Cardiac muscle cell (in vitro differentiated cells and primary cell): ENCODE measurements at regions not wholly inside any gene's neighbourhood (a gene's known extent, or its start where the extent isn't known, plus 50 kb on each side); places are given as distances from the start of the nearest gene placed in this dataset.

ENCODE experiments used
- DNase-seq, 2 donors: peaks; one replicate each; pipeline versions ENCODE4 v3.0.0 to v3.0.0-alpha.2; 2010 to 2017; ENCODE audit warnings: low read depth in 1 of 2, low spot score in 1 of 2
- H3K27ac ChIP-seq: fragments of 200-600 bp; sonication (generic); 2 replicates; pipeline ENCODE4 v1.5.1; 2016
- H3K27me3 ChIP-seq: fragments of 200-600 bp; sonication (generic); 2 replicates; pipeline ENCODE4 v1.6.0; 2016; ENCODE audit warnings: control low read depth
- H3K36me3 ChIP-seq: fragments of 200-600 bp; sonication (generic); 2 replicates; pipeline ENCODE4 v1.5.1; 2016; ENCODE audit warnings: control low read depth
- H3K4me1 ChIP-seq: fragments of 200-600 bp; sonication (generic); 2 replicates; pipeline ENCODE4 v1.8.1; 2017; ENCODE audit warnings: low read depth, mild to moderate bottlenecking, mixed run types
- H3K4me3 ChIP-seq: fragments of 200-600 bp; sonication (generic); 2 replicates; pipeline ENCODE4 v1.5.1; 2016; ENCODE audit warnings: mild to moderate bottlenecking
- H3K9me3 ChIP-seq: fragments of 200-600 bp; sonication (generic); 2 replicates; pipeline ENCODE4 v1.5.1; 2017; ENCODE audit warnings: low read depth, mild to moderate bottlenecking, control low read depth
- TF ChIP-seq, protein P1 (sequence below): IDR thresholded peaks from 2 replicates; pipeline ENCODE4 v1.5.1; 2012; ENCODE audit warnings: low read depth, mild to moderate bottlenecking, low read length

DNA sequence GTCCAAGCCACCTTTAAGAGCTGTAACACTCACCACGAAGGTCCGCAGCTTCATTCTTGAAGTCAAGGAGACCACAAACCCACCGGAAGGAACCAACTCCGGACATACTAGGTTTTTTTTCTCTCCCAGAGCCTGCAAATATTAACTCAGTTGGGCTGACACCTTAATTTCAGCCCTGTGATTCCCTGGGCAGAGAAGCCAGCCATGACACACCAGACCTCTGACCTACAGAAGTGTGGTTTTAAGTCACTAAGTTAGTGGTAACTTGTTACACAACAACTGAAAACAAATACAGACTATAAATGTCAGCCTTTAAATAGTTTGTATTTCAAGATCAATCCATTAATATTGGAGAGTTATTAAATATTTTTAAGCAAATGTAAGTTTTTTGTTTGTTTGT lies 855.1 kb downstream of the TMEM182 start:
- TF ChIP-seq, protein P1, sequence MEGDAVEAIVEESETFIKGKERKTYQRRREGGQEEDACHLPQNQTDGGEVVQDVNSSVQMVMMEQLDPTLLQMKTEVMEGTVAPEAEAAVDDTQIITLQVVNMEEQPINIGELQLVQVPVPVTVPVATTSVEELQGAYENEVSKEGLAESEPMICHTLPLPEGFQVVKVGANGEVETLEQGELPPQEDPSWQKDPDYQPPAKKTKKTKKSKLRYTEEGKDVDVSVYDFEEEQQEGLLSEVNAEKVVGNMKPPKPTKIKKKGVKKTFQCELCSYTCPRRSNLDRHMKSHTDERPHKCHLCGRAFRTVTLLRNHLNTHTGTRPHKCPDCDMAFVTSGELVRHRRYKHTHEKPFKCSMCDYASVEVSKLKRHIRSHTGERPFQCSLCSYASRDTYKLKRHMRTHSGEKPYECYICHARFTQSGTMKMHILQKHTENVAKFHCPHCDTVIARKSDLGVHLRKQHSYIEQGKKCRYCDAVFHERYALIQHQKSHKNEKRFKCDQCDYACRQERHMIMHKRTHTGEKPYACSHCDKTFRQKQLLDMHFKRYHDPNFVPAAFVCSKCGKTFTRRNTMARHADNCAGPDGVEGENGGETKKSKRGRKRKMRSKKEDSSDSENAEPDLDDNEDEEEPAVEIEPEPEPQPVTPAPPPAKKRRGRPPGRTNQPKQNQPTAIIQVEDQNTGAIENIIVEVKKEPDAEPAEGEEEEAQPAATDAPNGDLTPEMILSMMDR, result no peak
- H3K36me3 ChIP-seq, result no peaks in the 10 kb centered on the region
- H3K4me3 ChIP-seq, result no peak overlapping the region
- no peak overlapping the region for H3K27ac ChIP-seq
- DNase-seq, result no peak
- no peaks in the 10 kb centered on the region for H3K9me3 ChIP-seq
- no peaks in the 10 kb centered on the region for H3K4me1 ChIP-seq
- H3K27me3 ChIP-seq, result no peaks in the 10 kb centered on the region

DNA sequence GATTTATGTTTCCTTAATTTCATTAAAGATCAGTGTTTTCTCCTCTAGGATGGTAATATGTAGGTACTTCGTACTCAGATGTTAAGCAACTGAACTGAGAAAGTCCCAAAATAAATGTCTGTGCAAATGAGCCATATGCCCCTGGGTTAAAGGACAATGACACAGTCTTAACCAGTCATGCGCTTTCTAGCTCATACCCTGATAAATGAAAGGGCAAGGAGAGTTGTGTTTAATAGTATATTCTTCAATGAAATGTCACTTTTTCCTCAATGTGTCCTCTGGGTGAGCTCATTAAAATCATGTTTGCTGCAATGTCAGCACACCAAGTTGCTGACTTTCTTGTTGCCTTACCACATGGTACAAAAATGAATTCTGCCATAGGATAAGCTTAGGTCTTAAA lies 856.3 kb downstream of the TMEM182 start:
- no peaks in the 10 kb centered on the region for H3K9me3 ChIP-seq
- H3K27ac ChIP-seq, result no peak overlapping the region
- H3K36me3 ChIP-seq, result no peaks in the 10 kb centered on the region
- no peak overlapping the region for H3K4me3 ChIP-seq
- H3K4me1 ChIP-seq, result no peaks in the 10 kb centered on the region
- H3K27me3 ChIP-seq, result no peaks in the 10 kb centered on the region
- TF ChIP-seq, protein P1, result no peak
- no peak for DNase-seq

DNA sequence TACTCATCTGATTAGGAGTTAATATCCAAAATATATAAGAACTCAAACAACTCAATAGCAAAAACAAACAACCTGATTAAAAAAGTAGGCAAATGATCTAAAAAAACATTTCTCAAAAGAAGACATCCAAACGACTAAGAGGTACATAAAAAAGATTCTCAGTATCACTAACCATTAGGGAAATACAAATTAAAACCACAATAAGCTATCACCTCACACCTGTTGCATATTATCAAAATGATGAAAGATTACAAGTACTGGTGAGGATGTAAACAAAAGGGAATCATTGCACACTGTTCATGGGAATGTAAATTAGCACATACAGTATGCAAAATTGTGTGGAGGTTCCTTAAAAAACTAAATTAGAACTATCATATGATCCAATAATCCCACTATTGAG lies 865.5 kb downstream of the TMEM182 start:
- TF ChIP-seq, protein P1, result no peak
- Histone ChIP-seq H3K36me3 (no peaks in the 10 kb centered on the region), H3K4me3 (no peak overlapping the region), H3K9me3 (no peaks in the 10 kb centered on the region), H3K27ac (no peak overlapping the region), H3K4me1 (no peaks in the 10 kb centered on the region), H3K27me3 (no peaks in the 10 kb centered on the region)
- DNase-seq, result no peak

DNA sequence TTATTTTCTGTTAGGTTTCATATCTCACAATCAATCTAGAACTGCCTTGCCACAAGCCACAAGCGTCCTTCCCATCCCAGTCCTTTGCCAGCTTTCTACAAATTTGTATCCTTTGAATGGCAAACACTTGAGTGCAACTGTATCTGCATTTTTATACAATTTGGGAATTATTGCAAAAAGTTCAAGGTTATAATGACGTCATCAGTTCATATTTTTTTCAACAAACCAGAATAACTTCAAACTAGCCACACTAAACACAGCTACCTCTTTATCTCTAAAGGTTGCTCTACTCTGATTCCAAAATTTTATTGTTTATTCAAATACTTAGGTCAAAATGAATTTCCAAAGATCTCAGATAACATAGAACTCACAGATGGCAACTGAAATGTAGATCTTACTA lies 877.1 kb downstream of the TMEM182 start:
- no peak for DNase-seq
- no peak overlapping the region for H3K27ac ChIP-seq

DNA sequence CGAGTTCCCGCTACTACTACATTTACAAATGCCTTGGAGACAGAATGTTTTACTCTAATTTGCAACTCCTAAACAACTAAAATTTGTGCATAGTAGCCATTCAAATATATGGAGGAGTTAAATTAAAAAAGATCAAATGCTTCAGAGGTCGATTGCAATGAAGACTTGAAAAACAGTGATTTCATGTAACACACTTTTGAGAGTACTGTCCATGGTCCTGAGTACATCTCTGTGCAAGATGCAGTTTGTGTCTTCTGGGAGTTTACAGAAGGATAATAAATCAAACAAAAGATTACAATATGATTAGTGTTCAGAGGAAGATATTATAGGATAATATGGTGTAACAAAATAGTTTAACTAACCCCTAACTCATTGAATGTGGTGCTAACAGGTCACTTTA lies 894.7 kb downstream of the TMEM182 start:
- DNase-seq, result peak in 1 of 2 donors; percentile 55
- no peak overlapping the region for H3K27ac ChIP-seq
- TF ChIP-seq, protein P1, result no peak

More for the DNA sequence above, 877.1 kb downstream of the TMEM182 start:
- H3K36me3 ChIP-seq, result no peaks in the 10 kb centered on the region
- no peaks in the 10 kb centered on the region for H3K4me1 ChIP-seq
- no peak overlapping the region for H3K4me3 ChIP-seq
- TF ChIP-seq, protein P1, result no peak
- H3K27me3 ChIP-seq, result no peaks in the 10 kb centered on the region
- H3K9me3 ChIP-seq, result no peaks in the 10 kb centered on the region

DNA sequence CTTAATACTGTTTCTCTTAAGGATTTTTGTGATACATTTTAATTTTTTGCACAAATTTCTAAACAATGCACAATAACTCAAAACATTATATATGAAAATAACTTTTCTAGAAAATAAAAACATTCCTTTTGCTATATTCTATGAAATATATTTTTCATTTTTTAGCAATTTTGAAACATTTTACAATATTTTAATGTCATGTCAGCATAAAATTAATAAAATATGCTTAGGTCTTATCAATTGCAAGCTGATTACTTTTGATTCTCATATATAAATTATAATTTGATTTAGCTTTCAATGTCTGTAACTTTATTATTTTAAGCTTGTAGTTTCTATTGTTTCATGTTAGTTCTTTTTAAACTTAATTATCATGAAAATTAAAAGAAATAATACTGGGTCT lies 898.7 kb downstream of the TMEM182 start:
- Histone ChIP-seq H3K27ac (no peak overlapping the region), H3K9me3 (no peaks in the 10 kb centered on the region), H3K4me1 (no peaks in the 10 kb centered on the region), H3K27me3 (no peaks in the 10 kb centered on the region), H3K36me3 (no peaks in the 10 kb centered on the region), H3K4me3 (no peak overlapping the region)
- TF ChIP-seq, protein P1, result no peak
- DNase-seq, result no peak

More for the DNA sequence above, 894.7 kb downstream of the TMEM182 start:
- Histone ChIP-seq H3K4me3 (no peak overlapping the region), H3K4me1 (no peaks in the 10 kb centered on the region), H3K36me3 (no peaks in the 10 kb centered on the region), H3K27me3 (no peaks in the 10 kb centered on the region), H3K9me3 (no peaks in the 10 kb centered on the region)
